ENCODE measurements at regions not wholly inside any gene's neighbourhood (a gene's known extent, or its start where the extent isn't known, plus 50 kb on each side); places are given as distances from the start of the nearest gene placed in this dataset.

DNA sequence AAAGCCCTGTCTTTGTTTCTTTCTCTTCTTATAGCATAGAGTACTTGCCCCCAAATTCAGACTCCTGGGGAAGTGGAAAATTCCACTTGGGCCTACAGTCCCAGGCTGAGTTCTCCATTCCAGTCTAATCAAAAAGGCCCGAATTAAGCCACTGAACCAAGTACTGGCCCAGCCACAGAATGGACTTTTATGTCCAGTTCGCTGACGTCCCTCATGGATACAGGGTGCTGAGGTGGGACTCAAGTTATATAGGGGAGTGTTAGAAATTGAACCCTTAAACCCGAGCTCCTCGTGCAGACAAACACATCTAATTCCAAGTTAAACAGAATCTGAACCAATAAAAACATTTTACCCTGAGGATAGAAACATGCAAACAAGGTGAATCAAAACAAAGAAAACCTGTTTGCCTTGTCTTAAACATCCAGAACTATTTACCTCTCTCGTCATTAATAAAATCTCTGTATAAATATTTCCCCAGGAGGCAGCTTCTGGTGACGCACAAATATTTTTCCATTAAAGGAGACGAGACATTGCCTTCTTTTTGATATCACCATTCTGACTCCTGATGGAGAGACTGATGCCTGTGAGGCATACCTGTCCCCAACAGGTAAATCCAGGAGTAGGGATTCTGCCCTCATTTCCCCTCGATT, 136.8 kb upstream of the ARL4C start:
- ChIA-PET CTCF (interaction anchor here (1.0 to 1.5 kb wide), 2 partner anchors 17 to 88 kb away, joined by 3 read pairs; no protein-coding TSS in a partner anchor), POLR2A (interaction anchor here (0.6 kb wide), 1 partner anchor 55 kb away, joined by 4 read pairs; no protein-coding TSS in a partner anchor)
- H3K4me3 Mint-ChIP-seq, result no peak overlapping the region

DNA sequence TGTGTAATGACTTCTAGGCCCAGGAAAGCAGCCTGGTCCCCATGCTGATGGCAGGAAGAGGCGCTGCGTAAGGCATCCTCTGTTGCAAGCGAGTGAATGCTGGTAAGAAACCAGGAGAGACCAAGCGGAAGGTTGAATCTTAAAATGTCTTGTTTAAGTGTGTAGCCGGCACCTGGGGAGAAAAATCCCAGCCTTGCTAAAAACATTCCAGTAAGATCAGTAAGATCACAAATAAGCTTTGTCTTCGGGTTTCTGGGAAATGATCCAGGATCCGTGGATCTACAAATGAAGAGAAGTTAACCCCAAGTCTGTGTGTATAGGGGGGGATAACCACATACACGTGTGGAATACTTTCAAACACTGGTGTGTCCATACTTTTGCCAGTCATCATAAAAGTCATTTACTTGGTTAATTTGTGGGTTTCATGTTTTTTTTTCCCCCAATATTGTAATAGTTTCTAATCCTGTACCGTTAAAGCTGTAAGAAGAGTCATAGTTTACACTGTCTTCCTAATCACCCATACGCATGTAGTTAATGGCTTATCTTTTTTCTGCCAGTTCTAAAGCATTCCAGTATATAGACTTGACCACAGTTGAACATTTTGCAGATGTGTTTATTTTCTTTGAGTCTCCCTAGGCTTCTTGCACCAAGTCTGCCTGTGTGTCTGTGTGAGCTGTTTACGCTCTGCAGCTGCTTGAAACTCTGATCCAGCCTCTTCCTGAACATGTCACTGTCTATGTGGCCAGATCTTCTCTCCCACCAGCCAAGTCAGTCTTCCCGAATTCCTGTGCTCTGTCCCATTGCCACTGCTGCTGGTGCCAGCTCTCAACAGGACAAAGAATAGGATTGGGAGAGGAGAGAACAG, 135.9 kb upstream of the ARL4C start:
- Mint-ChIP-seq H3K27ac (peak overlapping the region; percentile 96), H3K4me3 (no peak overlapping the region), H3K9me3 (peaks cover 25% of the 10 kb centered on the region), H3K4me1 (peaks cover 61% of the 10 kb centered on the region), H3K36me3 (peaks cover 21% of the 10 kb centered on the region), H3K27me3 (ENCODE audit: low read depth) (no peaks in the 10 kb centered on the region; the same call in 1 of the 2 replicates)
- POLR2A ChIA-PET, result no interaction called here
- ATAC-seq (peak; percentile 63), DNase-seq (ENCODE audit: low spot score) (no peak)
- CTCF ChIA-PET, result interaction anchor here (1.0 to 1.2 kb wide), 2 partner anchors 16 to 88 kb away, joined by 3 read pairs; no protein-coding TSS in a partner anchor
- TF ChIP-seq, protein P1, sequence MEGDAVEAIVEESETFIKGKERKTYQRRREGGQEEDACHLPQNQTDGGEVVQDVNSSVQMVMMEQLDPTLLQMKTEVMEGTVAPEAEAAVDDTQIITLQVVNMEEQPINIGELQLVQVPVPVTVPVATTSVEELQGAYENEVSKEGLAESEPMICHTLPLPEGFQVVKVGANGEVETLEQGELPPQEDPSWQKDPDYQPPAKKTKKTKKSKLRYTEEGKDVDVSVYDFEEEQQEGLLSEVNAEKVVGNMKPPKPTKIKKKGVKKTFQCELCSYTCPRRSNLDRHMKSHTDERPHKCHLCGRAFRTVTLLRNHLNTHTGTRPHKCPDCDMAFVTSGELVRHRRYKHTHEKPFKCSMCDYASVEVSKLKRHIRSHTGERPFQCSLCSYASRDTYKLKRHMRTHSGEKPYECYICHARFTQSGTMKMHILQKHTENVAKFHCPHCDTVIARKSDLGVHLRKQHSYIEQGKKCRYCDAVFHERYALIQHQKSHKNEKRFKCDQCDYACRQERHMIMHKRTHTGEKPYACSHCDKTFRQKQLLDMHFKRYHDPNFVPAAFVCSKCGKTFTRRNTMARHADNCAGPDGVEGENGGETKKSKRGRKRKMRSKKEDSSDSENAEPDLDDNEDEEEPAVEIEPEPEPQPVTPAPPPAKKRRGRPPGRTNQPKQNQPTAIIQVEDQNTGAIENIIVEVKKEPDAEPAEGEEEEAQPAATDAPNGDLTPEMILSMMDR (IDR thresholded peaks at IDR 0.05), result no peak
- TF ChIP-seq, protein P2, sequence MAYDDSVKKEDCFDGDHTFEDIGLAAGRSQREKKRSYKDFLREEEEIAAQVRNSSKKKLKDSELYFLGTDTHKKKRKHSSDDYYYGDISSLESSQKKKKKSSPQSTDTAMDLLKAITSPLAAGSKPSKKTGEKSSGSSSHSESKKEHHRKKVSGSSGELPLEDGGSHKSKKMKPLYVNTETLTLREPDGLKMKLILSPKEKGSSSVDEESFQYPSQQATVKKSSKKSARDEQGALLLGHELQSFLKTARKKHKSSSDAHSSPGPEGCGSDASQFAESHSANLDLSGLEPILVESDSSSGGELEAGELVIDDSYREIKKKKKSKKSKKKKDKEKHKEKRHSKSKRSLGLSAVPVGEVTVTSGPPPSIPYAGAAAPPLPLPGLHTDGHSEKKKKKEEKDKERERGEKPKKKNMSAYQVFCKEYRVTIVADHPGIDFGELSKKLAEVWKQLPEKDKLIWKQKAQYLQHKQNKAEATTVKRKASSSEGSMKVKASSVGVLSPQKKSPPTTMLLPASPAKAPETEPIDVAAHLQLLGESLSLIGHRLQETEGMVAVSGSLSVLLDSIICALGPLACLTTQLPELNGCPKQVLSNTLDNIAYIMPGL (CRISPR knock-in tag; IDR thresholded peaks at IDR 0.05), result no peak
- TF ChIP-seq FOXK1 (CRISPR knock-in tag; IDR thresholded peaks at IDR 0.05) (no peak), NFE2L1 (CRISPR knock-in tag; IDR thresholded peaks at IDR 0.05) (no peak), MYBL2 (CRISPR knock-in tag; IDR thresholded peaks at IDR 0.05) (no peak), ZNF138 (CRISPR knock-in tag; conservative IDR thresholded peaks at IDR 0.05) (no peak), ZBTB21 (CRISPR knock-in tag; IDR thresholded peaks at IDR 0.05; ENCODE audit: borderline replicate concordance) (no peak)
- TF ChIP-seq, protein P3, sequence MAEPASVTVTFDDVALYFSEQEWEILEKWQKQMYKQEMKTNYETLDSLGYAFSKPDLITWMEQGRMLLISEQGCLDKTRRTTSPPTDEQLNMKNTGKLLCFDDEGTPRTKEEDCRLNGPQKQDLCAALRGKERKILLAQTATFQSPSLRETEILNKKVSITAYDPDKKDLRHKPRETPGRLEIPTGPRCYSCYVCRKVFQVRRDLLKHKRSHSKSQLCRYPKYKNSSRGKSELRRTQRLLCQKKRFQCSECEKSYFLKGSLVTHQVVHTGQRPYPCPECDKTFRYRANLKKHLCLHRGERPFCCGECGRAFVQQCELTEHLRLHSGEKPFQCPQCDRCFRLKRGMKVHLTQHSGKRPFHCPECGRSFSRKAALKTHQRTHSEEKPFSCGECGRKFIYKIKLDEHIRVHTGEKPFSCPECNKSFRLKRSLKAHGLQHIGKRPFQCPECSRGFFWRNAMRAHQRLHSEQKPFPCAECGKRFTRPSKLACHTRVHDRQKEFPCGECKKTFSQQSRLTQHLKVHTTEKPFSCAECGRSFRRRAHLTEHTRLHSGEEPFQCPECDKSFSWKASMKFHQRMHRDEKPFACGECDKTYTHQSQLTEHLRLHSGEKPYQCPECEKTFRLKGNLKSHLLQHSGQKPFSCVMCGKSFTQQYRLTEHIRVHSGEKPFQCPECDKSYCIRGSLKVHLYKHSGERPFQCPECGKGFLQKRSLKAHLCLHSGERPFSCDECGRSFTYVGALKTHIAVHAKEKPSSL (CRISPR knock-in tag; conservative IDR thresholded peaks at IDR 0.05), result no peak
- TF ChIP-seq, protein P4, sequence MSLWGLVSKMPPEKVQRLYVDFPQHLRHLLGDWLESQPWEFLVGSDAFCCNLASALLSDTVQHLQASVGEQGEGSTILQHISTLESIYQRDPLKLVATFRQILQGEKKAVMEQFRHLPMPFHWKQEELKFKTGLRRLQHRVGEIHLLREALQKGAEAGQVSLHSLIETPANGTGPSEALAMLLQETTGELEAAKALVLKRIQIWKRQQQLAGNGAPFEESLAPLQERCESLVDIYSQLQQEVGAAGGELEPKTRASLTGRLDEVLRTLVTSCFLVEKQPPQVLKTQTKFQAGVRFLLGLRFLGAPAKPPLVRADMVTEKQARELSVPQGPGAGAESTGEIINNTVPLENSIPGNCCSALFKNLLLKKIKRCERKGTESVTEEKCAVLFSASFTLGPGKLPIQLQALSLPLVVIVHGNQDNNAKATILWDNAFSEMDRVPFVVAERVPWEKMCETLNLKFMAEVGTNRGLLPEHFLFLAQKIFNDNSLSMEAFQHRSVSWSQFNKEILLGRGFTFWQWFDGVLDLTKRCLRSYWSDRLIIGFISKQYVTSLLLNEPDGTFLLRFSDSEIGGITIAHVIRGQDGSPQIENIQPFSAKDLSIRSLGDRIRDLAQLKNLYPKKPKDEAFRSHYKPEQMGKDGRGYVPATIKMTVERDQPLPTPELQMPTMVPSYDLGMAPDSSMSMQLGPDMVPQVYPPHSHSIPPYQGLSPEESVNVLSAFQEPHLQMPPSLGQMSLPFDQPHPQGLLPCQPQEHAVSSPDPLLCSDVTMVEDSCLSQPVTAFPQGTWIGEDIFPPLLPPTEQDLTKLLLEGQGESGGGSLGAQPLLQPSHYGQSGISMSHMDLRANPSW (CRISPR knock-in tag; conservative IDR thresholded peaks at IDR 0.05; ENCODE audit: low read depth), result no peak

More for the DNA sequence above, 136.8 kb upstream of the ARL4C start:
- H3K27me3 Mint-ChIP-seq (ENCODE audit: low read depth), result no peaks in the 10 kb centered on the region; the same call in 1 of the 2 replicates
- DNase-seq (ENCODE audit: low spot score) (no peak), ATAC-seq (no peak)
- peaks cover 26% of the 10 kb centered on the region for H3K36me3 Mint-ChIP-seq
- TF ChIP-seq ZNF121 (CRISPR knock-in tag; IDR thresholded peaks at IDR 0.05), result no peak
- TF ChIP-seq, protein P5, sequence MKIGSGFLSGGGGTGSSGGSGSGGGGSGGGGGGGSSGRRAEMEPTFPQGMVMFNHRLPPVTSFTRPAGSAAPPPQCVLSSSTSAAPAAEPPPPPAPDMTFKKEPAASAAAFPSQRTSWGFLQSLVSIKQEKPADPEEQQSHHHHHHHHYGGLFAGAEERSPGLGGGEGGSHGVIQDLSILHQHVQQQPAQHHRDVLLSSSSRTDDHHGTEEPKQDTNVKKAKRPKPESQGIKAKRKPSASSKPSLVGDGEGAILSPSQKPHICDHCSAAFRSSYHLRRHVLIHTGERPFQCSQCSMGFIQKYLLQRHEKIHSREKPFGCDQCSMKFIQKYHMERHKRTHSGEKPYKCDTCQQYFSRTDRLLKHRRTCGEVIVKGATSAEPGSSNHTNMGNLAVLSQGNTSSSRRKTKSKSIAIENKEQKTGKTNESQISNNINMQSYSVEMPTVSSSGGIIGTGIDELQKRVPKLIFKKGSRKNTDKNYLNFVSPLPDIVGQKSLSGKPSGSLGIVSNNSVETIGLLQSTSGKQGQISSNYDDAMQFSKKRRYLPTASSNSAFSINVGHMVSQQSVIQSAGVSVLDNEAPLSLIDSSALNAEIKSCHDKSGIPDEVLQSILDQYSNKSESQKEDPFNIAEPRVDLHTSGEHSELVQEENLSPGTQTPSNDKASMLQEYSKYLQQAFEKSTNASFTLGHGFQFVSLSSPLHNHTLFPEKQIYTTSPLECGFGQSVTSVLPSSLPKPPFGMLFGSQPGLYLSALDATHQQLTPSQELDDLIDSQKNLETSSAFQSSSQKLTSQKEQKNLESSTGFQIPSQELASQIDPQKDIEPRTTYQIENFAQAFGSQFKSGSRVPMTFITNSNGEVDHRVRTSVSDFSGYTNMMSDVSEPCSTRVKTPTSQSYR (CRISPR knock-in tag; IDR thresholded peaks at IDR 0.05), result no peak
- TF ChIP-seq, protein P6, sequence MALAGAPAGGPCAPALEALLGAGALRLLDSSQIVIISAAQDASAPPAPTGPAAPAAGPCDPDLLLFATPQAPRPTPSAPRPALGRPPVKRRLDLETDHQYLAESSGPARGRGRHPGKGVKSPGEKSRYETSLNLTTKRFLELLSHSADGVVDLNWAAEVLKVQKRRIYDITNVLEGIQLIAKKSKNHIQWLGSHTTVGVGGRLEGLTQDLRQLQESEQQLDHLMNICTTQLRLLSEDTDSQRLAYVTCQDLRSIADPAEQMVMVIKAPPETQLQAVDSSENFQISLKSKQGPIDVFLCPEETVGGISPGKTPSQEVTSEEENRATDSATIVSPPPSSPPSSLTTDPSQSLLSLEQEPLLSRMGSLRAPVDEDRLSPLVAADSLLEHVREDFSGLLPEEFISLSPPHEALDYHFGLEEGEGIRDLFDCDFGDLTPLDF (CRISPR knock-in tag; IDR thresholded peaks at IDR 0.05), result no peak
- TF ChIP-seq CREB1 (CRISPR knock-in tag; IDR thresholded peaks at IDR 0.05), result no peak
- TF ChIP-seq, protein P7, sequence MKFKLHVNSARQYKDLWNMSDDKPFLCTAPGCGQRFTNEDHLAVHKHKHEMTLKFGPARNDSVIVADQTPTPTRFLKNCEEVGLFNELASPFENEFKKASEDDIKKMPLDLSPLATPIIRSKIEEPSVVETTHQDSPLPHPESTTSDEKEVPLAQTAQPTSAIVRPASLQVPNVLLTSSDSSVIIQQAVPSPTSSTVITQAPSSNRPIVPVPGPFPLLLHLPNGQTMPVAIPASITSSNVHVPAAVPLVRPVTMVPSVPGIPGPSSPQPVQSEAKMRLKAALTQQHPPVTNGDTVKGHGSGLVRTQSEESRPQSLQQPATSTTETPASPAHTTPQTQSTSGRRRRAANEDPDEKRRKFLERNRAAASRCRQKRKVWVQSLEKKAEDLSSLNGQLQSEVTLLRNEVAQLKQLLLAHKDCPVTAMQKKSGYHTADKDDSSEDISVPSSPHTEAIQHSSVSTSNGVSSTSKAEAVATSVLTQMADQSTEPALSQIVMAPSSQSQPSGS (CRISPR knock-in tag; IDR thresholded peaks at IDR 0.05; ENCODE audit: borderline replicate concordance, low read depth), result no peak
- no peak for TF ChIP-seq RELA (CRISPR knock-in tag; IDR thresholded peaks at IDR 0.05; ENCODE audit: borderline replicate concordance)
- TF ChIP-seq ZNF232 (CRISPR knock-in tag; IDR thresholded peaks at IDR 0.05), result no peak
- TF ChIP-seq KAT7 (CRISPR knock-in tag; IDR thresholded peaks at IDR 0.05; ENCODE audit: borderline replicate concordance), result no peak
- TF ChIP-seq NR3C1 (CRISPR knock-in tag; conservative IDR thresholded peaks at IDR 0.05; ENCODE audit: low read depth), result no peak
- no peak for TF ChIP-seq MXD4 (CRISPR knock-in tag; IDR thresholded peaks at IDR 0.05; ENCODE audit: borderline replicate concordance)
- peak overlapping the region; percentile 33 for H3K27ac Mint-ChIP-seq
- H3K4me1 Mint-ChIP-seq, result peaks cover 63% of the 10 kb centered on the region
- peaks cover 29% of the 10 kb centered on the region for H3K9me3 Mint-ChIP-seq

All from WTC11 (cell line).